Left hindlimb (tissue), 1 donor: ENCODE measurements at regions not wholly inside any gene's neighbourhood (a gene's known extent, or its start where the extent isn't known, plus 50 kb on each side); places are given as distances from the start of the nearest gene placed in this dataset.

ENCODE experiments used
- DNase-seq: peaks from one replicate; pipeline ENCODE4 v3.0.0-alpha.2; 2018

- DNase-seq, result no peak
Observed at GRCh38 chr22:48015701-48016100, 1253.3 kb downstream of the TBC1D22A start.

DNA sequence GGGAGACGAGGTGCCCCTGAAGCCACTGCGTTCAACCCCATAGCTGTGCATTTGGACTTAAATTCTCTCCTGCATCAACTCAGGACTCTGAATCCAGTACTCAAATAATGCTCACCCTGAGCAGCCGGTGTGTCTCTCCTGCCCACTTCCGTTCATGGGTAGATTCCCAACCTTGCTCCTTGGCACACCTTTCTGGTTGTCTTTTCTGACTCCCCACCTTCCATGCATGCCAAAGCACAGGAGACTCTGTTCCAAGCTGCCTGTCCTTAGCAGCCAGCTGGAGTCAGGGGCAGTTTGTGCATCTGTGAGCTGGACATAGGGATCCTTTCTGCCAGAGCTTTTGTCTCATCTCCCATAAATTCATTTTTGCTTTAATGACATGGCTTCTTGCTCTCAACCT, 1242.5 kb downstream of the TBC1D22A start:
- DNase-seq, result no peak

GRCh38 chr22:48004038-48004437, 1241.6 kb downstream of the TBC1D22A start:
- DNase-seq, result no peak

DNA sequence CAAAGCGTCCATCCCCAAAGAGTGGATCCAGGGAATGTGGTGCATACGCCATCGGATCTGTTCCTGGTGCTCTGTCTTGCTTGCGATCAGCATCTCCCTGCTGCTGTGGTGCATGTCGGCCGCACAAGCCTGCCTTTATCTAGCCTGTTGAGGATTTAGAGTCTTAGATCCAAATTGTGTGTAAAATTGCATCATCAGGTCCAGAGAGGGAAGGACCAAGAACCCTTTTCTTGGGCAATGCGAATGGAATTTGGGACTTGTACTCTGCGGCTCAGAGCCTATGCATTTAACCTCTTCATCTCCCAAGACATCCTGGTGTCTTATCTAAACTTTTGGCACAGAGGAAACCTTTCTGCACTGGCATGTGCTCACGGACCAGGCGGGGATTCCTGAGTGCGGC, 1238.7 kb downstream of the TBC1D22A start:
- DNase-seq, result no peak

- no peak for DNase-seq
Observed at GRCh38 chr22:47997612-47998011, 1235.2 kb downstream of the TBC1D22A start.

DNA sequence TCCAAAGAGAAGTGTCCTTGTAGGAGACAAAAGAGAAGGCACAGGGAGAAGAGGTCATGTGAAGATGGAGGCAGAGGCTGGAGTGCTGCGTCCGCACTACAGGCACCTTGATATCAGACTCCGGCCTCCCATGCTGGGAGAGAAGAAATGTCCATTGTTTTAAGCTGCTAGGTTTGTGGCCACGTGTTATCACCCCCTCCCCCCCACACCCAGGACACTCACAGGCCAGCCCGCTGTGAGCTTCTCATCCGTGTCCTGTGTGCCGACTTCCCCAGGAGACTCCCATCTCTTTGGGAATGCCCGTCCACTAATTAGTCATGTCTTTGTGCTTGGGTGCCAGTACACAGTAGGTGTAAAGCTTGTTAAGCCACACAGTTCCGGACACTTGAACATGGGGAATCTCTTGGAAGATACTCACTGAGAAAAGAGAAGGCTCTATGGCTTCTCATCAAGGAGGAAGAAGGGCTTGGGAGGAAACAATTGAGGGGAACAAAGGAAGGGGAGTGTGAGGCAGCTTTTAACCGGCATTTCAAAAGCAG, 1234.7 kb downstream of the TBC1D22A start:
- no peak for DNase-seq

DNA sequence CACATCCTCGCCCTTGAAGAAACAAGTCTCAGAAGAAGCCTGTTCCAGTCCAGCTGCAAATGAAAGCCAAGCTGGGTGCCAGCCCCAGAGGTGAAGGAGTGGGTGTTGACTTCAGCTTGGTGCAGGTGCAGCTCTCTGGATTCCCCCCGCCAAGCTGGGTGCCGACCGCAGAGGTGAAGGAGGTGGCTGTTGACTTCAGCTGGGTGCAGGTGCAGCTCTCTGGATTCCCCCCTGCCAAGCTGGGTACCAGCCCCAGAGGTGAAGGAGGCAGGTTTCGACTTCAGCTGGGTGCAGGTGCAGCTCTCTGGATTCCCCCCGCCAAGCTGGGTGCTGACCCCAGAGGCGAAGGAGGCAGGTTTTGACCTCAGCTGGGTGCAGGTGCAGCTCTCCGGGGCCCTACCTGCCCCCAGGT, 1234.0 kb downstream of the TBC1D22A start:
- no peak for DNase-seq

DNA sequence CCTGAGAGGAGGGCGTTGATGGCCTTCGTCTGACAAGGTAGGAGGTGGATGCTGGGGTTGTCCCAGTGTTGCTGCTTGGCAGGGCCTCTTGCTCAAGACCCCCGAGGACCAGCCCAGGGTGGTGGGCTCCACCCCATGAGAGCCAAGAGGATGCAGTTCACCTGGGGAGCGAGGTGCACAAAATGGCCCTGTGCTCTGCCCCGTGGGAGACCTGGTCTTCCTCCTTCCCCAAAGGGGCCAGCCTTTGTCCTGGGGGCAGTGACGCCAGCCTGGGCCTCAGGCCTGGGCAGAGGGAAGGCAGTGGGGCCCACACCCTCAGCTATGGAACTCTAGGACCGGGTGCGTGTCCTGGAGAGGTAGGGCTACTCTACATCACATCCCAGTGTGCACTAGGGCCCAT, 1233.3 kb downstream of the TBC1D22A start:
- no peak for DNase-seq

DNA sequence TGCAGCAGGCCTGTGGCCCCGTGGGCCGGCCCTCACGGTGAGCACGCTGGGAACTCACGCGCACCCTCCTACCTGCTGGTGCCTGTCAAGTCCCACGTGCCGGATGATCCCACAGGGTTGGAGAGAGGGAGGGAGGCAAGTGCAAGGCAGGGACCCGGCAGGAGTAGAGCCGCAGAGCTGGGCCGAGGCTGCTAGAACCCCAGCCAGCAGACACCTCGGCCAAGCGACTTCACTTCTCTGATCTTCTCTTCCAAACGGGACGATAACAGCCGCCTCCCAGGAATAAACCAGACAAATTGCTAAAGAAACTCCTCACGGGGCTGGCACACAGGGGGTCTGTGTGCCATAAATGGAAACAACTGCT, 1232.8 kb downstream of the TBC1D22A start:
- no peak for DNase-seq

GRCh38 chr22:47994601-47995263, 1232.3 kb downstream of the TBC1D22A start:
- no peak for DNase-seq

GRCh38 chr22:47994045-47994444, 1231.6 kb downstream of the TBC1D22A start:
- no peak for DNase-seq

- DNase-seq, result no peak
Observed at GRCh38 chr22:47990481-47990880, 1228.0 kb downstream of the TBC1D22A start.

- no peak for DNase-seq
Observed at GRCh38 chr22:47987885-47988515, 1225.5 kb downstream of the TBC1D22A start.

DNA sequence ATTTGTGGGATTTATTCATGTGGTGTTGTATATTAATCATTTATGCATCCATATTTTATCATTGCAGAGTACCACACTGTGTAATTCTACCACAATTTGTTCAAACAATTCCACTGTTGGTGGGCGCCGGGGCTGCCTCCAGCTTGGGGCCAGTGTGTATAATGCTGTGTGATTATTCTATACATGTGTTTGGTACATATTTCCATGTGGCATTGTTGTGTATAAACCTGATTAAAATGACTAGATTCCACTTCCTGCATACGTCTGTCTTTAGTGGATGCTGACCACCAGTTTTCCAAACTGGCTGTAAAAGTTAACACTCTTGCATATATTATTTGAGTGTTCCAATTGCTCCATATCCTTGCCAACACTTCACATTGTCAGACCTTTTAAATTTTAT, 1213.8 kb downstream of the TBC1D22A start:
- DNase-seq, result no peak

GRCh38 chr22:47967831-47968230, 1205.4 kb downstream of the TBC1D22A start:
- no peak for DNase-seq

- DNase-seq, result no peak
Observed at GRCh38 chr22:47966316-47966715, 1203.9 kb downstream of the TBC1D22A start.

DNA sequence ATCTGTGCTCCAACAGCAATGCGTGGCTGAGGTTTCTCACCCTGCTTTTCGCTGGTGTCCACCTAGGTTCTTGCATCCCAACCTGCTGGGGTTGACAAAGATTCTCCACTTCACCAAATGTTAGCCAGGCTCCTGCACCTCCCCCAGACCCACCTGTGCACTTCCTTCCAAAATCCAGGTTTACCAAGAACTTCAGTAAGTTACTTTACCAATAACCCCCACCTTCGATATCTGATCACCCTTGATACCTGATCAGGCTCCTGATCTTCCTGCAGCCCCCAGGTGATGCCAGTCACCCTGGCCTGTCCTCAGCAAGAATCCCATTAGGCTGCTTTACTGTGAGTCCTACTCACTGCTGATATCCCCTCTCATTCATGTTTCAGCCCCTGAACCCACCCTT, 1203.4 kb downstream of the TBC1D22A start:
- no peak for DNase-seq

GRCh38 chr22:47965066-47965465, 1202.6 kb downstream of the TBC1D22A start:
- DNase-seq, result no peak

- DNase-seq, result no peak
Observed at GRCh38 chr22:47963660-47964059, 1201.2 kb downstream of the TBC1D22A start.

DNA sequence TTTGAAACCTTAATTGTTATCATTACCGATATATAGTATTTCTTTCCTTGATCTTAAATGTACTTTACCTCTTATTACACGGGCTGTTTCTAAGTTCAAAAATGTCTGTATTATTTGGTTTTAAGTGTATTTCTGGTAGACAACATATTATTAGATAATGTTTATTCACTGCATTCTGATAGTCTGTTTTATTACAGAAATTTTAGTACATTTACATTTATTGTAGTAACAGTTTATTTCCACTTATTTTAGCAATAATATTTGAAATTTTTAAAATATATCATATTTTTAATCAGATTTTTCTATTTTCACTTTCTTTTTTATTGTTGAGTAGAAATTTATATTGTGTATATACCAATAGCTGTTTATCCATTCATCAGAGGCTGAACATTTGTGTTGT, 1195.2 kb downstream of the TBC1D22A start:
- no peak for DNase-seq

DNA sequence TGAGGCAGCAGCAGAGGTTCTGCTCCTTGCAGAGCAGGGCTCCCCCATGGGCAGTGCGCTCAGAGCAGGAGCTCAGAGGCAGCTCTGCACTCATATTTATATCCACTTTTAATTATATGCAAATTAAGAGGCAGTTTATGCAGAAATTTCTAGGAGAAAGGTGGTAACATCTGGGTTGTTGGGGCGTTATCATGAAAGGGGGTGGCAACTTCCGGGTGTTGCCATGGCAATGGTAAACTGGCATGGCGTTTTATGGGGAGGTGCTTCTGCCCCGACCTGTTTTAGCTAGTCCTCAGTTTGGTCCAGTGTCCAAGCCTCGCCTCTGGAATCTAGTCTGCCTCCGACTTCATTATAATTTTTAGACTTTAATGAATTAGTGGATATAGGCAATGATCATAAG, 1191.7 kb downstream of the TBC1D22A start:
- DNase-seq, result no peak

GRCh38 chr22:47944941-47945340, 1182.5 kb downstream of the TBC1D22A start:
- DNase-seq, result no peak

- DNase-seq, result no peak
Observed at GRCh38 chr22:47943729-47944700, 1181.6 kb downstream of the TBC1D22A start.

GRCh38 chr22:47940211-47940610, 1177.8 kb downstream of the TBC1D22A start:
- no peak for DNase-seq
